Neural progenitor cell (in vitro differentiated cells): ENCODE measurements at regions not wholly inside any gene's neighbourhood (a gene's known extent, or its start where the extent isn't known, plus 50 kb on each side); places are given as distances from the start of the nearest gene placed in this dataset.

Experiments
- DNase-seq: peaks from one replicate; pipeline ENCODE4 v3.0.0-alpha.2; 2016; ENCODE audit warnings: low spot score
- H2AFZ ChIP-seq: fragments of 200-600 bp; sonication (generic); replicated peaks from 2 replicates; pipeline ENCODE4 v1.6.1; 2016; ENCODE audit warnings: antibody characterized with exemption
- H3F3A ChIP-seq: fragments of 200-600 bp; sonication (generic); 2 replicates; pipeline ENCODE4 v1.6.1; 2016; ENCODE audit warnings: antibody characterized with exemption, low read depth
- H3K27ac ChIP-seq: fragments of 200-600 bp; sonication (generic); 2 replicates; pipeline ENCODE4 v1.5.1; 2016; ENCODE audit warnings: mild to moderate bottlenecking
- H3K27me3 ChIP-seq: fragments of 200-600 bp; sonication (generic); 2 replicates; pipeline ENCODE4 v1.6.1; 2016; ENCODE audit warnings: mild to moderate bottlenecking, moderate library complexity
- H3K36me3 ChIP-seq: fragments of 200-600 bp; sonication (generic); 2 replicates; pipeline ENCODE4 v1.5.1; 2016
- H3K4me1 ChIP-seq: fragments of 200-600 bp; sonication (generic); 2 replicates; pipeline ENCODE4 v1.6.1; 2016; ENCODE audit warnings: mixed run types
- H3K4me2 ChIP-seq: fragments of 200-600 bp; sonication (generic); 2 replicates; pipeline ENCODE4 v1.6.1; 2016
- H3K4me3 ChIP-seq: fragments of 200-600 bp; sonication (generic); 2 replicates; pipeline ENCODE4 v1.5.1; 2016
- H3K79me2 ChIP-seq: fragments of 200-600 bp; sonication (generic); 2 replicates; pipeline ENCODE4 v1.6.1; 2016; ENCODE audit warnings: low read depth
- H3K9ac ChIP-seq: fragments of 200-600 bp; sonication (generic); 2 replicates; pipeline ENCODE4 v1.6.1; 2016
- H3K9me3 ChIP-seq: fragments of 200-600 bp; sonication (generic); 2 replicates; pipeline ENCODE4 v1.5.1; 2016; ENCODE audit warnings: low read depth
- H4K20me1 ChIP-seq: fragments of 200-600 bp; sonication (generic); 2 replicates; pipeline ENCODE4 v1.6.1; 2016; ENCODE audit warnings: low read depth
- H3K27ac Mint-ChIP-seq: 3 replicates; pipeline ENCODE4 v1.8.0; 2021; ENCODE audit warnings: mixed read lengths
- H3K27me3 Mint-ChIP-seq: 2 replicates; pipeline ENCODE4 v1.8.0; 2022; ENCODE audit warnings: low read depth, mild to moderate bottlenecking, inconsistent platforms, moderate library complexity, mixed read lengths; ENCODE audit not compliant: insufficient read depth
- H3K36me3 Mint-ChIP-seq: 3 replicates; pipeline ENCODE4 v1.8.0; 2021; ENCODE audit warnings: mixed read lengths
- H3K4me1 Mint-ChIP-seq: 3 replicates; pipeline ENCODE4 v1.8.0; 2021; ENCODE audit warnings: mixed read lengths
- H3K4me3 Mint-ChIP-seq: 3 replicates; pipeline ENCODE4 v1.8.0; 2021; ENCODE audit warnings: mild to moderate bottlenecking, moderate library complexity, mixed read lengths
- H3K9me3 Mint-ChIP-seq: 3 replicates; pipeline ENCODE4 v1.8.0; 2020; ENCODE audit warnings: mixed read lengths
- CTCF ChIP-seq: fragments of 200-600 bp; sonication (generic); IDR thresholded peaks from 2 replicates; pipeline ENCODE4 v1.5.1; 2017; ENCODE audit warnings: antibody characterized with exemption, mild to moderate bottlenecking
- EZH2 ChIP-seq: fragments of 200-600 bp; sonication (generic); IDR thresholded peaks from 2 replicates; pipeline ENCODE4 v1.6.1; 2017; ENCODE audit warnings: antibody characterized with exemption, mild to moderate bottlenecking, moderate library complexity
- EZH2phosphoT487 ChIP-seq: fragments of 200-600 bp; sonication (generic); IDR thresholded peaks from 2 replicates; pipeline ENCODE4 v1.6.1; 2017; ENCODE audit warnings: antibody characterized with exemption

- H3K4me2 ChIP-seq: no peak overlapping the region
- no peak overlapping the region for H2AFZ ChIP-seq
- no peak overlapping the region for H3K27ac ChIP-seq
- Mint-ChIP-seq H3K9me3 (peaks cover 59% of the 10 kb centered on the region), H3K4me1 (no peaks in the 10 kb centered on the region), H3K27me3 (peaks cover 7% of the 10 kb centered on the region), H3K4me3 (no peak overlapping the region), H3K27ac (no peak overlapping the region), H3K36me3 (peaks cover 2% of the 10 kb centered on the region)
- no peaks in the 10 kb centered on the region for H3F3A ChIP-seq
- H3K4me1 ChIP-seq: no peaks in the 10 kb centered on the region
- no peaks in the 10 kb centered on the region for H3K27me3 ChIP-seq
- no peak for DNase-seq
- no peak for TF ChIP-seq EZH2phosphoT487
- TF ChIP-seq CTCF: peak; percentile 6
- H3K4me3 ChIP-seq: no peak overlapping the region
- H4K20me1 ChIP-seq: no peaks in the 10 kb centered on the region
- no peaks in the 10 kb centered on the region for H3K9me3 ChIP-seq
- H3K9ac ChIP-seq: no peak overlapping the region
- no peaks in the 10 kb centered on the region for H3K79me2 ChIP-seq
- no peaks in the 10 kb centered on the region for H3K36me3 ChIP-seq
Observed at GRCh38 chr15:25182736-25183445, 228.1 kb downstream of the SNRPN start.

GRCh38 chr15:25183581-25184251 is 228.9 kb downstream of the SNRPN start:
- Histone ChIP-seq H4K20me1 (no peaks in the 10 kb centered on the region), H3K36me3 (no peaks in the 10 kb centered on the region), H3K4me2 (no peak overlapping the region), H3K27ac (no peak overlapping the region), H3K9me3 (no peaks in the 10 kb centered on the region), H3F3A (no peaks in the 10 kb centered on the region), H3K79me2 (no peaks in the 10 kb centered on the region), H3K9ac (no peak overlapping the region), H3K4me1 (no peaks in the 10 kb centered on the region), H3K27me3 (no peaks in the 10 kb centered on the region), H3K4me3 (no peak overlapping the region), H2AFZ (no peak overlapping the region)
- Mint-ChIP-seq H3K4me3 (no peak overlapping the region), H3K4me1 (no peaks in the 10 kb centered on the region), H3K27ac (no peak overlapping the region), H3K27me3 (peaks cover 9% of the 10 kb centered on the region), H3K36me3 (peaks cover 2% of the 10 kb centered on the region), H3K9me3 (peaks cover 60% of the 10 kb centered on the region)
- DNase-seq: no peak
- TF ChIP-seq EZH2 (no peak), CTCF (no peak)

GRCh38 chr15:25184356-25185155 is 229.8 kb downstream of the SNRPN start:
- H3K4me3 Mint-ChIP-seq: no peak overlapping the region
- no peak for DNase-seq
- Histone ChIP-seq H3K27me3 (no peaks in the 10 kb centered on the region), H2AFZ (no peak overlapping the region), H3K4me3 (no peak overlapping the region), H3K9ac (no peak overlapping the region), H3K4me2 (no peak overlapping the region), H4K20me1 (no peaks in the 10 kb centered on the region), H3K9me3 (no peaks in the 10 kb centered on the region), H3K4me1 (no peaks in the 10 kb centered on the region), H3K27ac (no peak overlapping the region), H3F3A (no peaks in the 10 kb centered on the region), H3K79me2 (no peaks in the 10 kb centered on the region), H3K36me3 (no peaks in the 10 kb centered on the region)
- peaks cover 2% of the 10 kb centered on the region for H3K36me3 Mint-ChIP-seq
- no peaks in the 10 kb centered on the region for H3K4me1 Mint-ChIP-seq
- no peak overlapping the region for H3K27ac Mint-ChIP-seq
- no peak for TF ChIP-seq EZH2phosphoT487
- peaks cover 9% of the 10 kb centered on the region for H3K27me3 Mint-ChIP-seq
- H3K9me3 Mint-ChIP-seq: peaks cover 59% of the 10 kb centered on the region
